ENCODE measurements at regions not wholly inside any gene's neighbourhood (a gene's known extent, or its start where the extent isn't known, plus 50 kb on each side); places are given as distances from the start of the nearest gene placed in this dataset.

- ChIA-PET POLR2A (no interaction called here), CTCF (no interaction called here)
Observed at GRCh38 chr1:38724160-38725131, 135.1 kb downstream of the RRAGC start.

GRCh38 chr1:38721816-38722215 is 137.8 kb downstream of the RRAGC start:
- ChIA-PET POLR2A (no interaction called here), CTCF (no interaction called here)

GRCh38 chr1:38719880-38720279 is 139.7 kb downstream of the RRAGC start:
- CTCF ChIA-PET = interaction anchor here (0.6 kb wide), 1 partner anchor 38 kb away, joined by 4 read pairs; no protein-coding TSS in a partner anchor

DNA sequence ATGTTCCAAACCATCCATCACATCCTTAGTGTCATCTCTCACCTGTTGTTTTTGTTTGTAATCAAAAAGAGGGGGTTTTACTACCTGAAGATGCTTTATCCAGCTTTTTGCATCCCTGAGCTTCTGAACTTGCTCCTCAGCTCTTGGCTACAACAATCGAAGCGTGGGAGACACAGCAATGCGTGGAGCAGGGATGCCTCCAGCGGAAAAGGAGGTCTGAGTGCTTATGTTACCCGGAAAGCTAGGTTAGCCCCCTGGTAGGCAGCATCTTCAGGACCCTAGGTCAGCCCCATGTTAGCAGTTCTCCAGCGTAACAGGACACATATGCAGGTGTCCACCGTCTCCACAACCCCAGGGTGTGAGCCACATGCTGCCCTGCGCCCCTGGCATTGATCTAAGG is 141.5 kb downstream of the RRAGC start:
- POLR2A ChIA-PET = no interaction called here
- CTCF ChIA-PET = no interaction called here

More at GRCh38 chr1:38719880-38720279, 139.7 kb downstream of the RRAGC start:
- POLR2A ChIA-PET = no interaction called here

DNA sequence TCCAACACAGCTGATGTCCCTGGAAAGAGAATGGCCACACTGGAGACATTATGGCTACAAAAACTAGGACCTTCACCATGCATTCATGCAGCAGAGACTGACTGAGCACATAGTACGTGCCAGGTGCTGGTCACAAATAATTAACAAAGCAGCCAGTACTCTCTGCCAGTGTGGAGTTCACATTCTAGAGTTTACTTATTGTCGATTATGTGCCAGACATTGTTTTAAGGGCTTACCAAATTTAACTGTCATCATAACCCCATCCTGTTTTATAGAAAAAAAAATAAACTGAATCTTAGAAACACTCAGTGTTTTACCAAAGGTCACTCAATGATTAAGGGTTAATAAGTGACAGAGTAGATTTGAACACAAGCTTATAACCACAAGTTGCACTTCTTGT is 143.3 kb downstream of the RRAGC start:
- POLR2A ChIA-PET = no interaction called here
- CTCF ChIA-PET = no interaction called here

DNA sequence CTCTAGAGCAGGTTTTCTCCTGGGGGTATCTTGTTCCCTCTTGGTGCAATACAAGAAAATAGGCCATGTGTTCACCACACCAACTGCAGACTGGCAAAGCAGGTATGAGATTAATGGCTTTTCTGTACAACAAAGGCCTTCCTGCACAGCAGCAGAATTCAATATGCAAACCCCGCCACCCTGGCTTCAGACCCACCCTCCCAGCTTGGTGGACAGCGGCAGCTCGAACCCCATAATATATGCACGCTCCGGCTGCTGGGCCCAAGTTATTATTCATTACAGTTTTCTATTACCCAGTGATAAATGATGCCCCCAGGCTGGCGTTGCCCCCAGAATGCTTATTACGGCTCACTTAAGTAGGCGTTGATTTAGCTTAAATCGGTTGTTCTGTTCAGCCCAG is 144.2 kb downstream of the RRAGC start:
- CTCF ChIA-PET = no interaction called here
- POLR2A ChIA-PET = no interaction called here

DNA sequence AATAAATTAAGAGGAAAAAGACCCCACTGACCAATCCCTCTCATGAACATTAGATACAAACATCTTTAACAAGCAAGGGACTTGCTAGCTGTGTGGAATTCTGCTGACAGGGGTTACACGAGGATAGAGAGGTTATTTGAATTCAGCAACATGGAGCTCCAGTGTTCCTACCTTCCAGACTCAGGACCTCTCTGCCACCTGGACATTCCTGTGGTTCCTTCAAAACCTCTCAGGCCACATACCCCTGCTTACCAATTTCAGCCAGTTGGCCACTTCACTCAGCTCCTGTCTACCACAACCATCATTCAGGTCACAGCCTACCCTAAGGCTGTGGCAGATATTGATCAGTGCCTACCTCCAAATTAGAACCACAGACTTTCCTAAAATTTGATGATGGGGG is 147.5 kb downstream of the RRAGC start:
- ChIA-PET CTCF (no interaction called here), POLR2A (no interaction called here)

DNA sequence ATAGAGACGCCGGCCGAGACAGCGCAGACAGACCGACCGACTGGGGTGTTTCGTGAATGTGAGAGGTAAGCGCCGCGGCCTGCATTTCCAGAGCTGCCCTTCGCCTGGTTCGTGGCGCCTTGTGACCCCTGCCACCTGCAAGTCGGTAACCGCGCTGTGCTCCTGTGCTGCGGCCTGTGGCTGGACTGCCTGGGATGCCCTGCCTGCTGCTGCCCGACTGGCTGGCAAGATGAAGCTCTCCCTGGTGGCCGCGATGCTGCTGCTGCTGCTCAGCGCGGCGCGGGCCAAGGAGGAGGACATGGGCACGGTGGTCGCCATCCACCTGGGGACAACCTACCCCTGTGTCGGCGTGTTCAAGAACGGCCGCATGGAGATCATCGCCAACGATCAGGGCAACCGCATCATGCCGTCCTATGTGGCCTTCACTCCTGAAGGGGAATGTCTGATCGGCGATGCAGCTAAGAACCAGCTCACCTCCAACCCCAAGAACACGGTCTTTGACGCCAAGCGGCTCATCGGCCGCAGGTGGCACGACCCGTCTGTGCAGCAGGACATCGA is 150.8 kb downstream of the RRAGC start:
- ChIA-PET POLR2A (no interaction called here), CTCF (no interaction called here)

- POLR2A ChIA-PET = no interaction called here
- CTCF ChIA-PET = no interaction called here
Observed at GRCh38 chr1:38701088-38701487, 158.5 kb downstream of the RRAGC start.

- ChIA-PET CTCF (no interaction called here), POLR2A (no interaction called here)
Observed at GRCh38 chr1:38700077-38700470, 159.5 kb downstream of the RRAGC start.

DNA sequence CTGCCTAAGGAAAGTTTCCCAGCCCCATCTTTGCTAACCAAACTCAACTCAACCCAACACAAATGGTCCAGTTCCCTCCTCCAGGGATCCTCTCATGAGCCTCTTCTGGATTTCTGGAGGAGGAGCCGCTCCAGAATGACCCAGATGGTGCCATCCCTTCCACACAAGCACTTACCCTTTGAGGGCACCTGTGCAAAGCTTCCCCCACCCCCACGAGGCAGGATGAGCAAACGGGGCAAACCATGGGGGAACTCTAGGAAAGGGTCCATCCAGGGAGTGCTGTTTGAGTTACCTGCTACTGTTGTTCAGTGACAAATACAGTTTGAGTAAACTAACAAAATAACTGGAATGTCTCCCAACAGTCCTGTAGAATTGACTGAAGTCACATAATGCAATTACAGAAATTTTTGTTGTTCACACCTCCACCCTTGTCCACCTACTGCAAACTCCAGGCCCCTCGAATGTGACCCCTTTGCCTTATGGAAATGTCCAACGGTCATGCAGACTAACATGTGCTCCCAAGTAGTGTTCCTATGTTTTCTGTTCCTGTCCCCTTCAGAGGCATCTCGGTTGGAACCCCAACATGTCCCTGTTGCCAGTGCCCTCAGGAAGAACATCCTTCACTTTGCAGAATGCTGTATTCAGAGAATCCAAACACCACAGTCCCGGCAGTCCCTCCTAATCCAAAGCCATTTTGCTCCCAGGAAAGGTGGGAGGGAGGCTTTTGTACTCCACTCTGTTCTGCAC is 160.1 kb downstream of the RRAGC start:
- ChIA-PET CTCF (no interaction called here), POLR2A (no interaction called here)

DNA sequence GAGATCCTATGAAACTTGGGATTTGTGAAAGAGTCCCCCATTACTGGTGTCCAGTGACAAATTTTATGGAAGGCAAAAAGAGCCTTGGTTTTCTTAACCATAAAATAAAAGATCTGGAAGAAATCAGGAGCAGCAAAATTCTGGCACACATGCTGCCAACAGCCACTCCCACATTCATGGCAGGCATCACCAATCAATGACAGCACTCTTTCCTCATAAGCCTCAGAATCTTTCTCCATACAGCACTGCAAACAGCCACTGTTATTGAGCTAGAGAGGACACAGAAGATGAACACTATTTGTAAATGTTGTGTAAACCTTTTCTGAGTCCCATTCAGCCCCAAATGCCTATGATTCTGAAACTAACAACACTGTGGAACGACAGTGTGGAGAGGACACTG is 162.2 kb downstream of the RRAGC start:
- CTCF ChIA-PET = no interaction called here

DNA sequence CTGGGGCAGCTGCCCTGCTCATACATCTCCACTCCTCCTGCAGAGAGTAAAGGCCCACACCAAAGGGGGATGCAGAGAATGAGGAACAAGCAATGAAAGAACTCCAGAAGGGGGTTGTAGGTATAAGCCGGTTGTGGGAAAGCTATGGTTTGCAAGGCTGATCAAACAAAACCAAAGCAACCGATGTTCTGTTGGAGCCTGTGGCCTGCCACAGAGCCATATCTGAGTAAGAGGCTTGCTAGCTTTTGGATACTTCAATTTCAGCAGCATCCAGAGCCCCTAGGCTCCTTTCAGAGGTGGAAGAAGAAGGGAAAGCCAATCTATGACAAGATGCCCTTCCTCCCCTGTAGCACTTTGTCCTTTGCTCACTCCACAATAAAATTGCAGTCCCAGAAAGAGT is 163.2 kb downstream of the RRAGC start:
- ChIA-PET POLR2A (no interaction called here), CTCF (no interaction called here)

More for the DNA sequence above, 162.2 kb downstream of the RRAGC start:
- POLR2A ChIA-PET = no interaction called here

DNA sequence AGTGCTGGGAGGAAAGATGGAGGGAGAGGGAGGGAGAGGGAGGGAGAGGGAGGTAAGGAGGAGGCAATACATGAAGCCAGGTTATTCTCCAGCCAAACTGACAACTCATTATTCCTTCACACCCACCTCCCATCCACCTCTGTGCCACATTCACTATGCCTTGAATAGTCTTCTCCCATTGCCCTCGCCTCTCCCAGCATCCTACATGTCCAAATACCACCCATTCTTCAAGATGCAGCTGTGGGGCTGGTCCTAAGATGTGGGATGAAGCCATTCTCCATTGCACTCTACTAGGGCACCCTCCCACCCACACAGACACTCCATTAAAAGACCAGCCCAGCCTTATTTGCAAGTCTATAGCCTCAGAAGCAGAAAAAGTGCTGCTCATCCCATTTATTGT is 165.8 kb downstream of the RRAGC start:
- POLR2A ChIA-PET = no interaction called here
- CTCF ChIA-PET = no interaction called here

DNA sequence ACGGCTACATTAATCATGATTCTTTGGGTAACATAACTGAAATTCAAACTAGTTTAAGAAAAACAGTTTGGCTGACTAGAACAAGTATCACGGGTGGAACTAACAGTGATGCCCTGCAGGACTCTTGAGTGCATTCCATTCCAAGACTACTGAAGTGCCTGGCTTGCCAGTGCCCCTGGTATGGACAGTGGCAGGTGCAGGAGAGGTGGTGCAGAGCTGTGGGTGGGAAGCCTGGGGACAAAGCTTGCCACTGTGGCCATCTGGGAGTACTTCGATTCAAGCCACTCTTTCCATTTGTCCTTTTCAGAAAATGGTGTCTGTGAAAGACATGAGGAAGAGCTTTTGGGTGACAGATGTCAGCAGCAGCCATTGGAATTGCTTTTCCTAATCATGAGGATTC is 166.5 kb downstream of the RRAGC start:
- CTCF ChIA-PET = no interaction called here
- POLR2A ChIA-PET = no interaction called here

GRCh38 chr1:38690790-38691449 is 168.7 kb downstream of the RRAGC start:
- POLR2A ChIA-PET = no interaction called here
- CTCF ChIA-PET = no interaction called here

DNA sequence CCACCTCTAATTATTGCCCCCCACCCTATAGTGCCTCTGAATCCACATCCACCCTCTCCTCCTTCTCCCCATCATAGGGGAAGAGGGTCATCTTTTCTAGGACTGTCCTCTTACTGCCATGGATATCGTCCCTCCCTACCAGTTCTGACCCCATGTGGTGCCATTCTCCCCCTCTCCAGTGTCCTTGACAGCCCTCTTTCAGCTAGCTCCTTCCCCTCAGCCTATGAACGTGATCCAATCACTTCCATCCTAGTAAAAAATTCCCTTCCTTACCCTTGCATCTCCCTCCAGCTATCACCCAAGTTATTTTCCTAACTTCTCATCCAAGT is 172.7 kb downstream of the RRAGC start:
- POLR2A ChIA-PET = no interaction called here
- CTCF ChIA-PET = no interaction called here

- ChIA-PET POLR2A (no interaction called here), CTCF (no interaction called here)
Observed at GRCh38 chr1:38686167-38686926, 173.2 kb downstream of the RRAGC start.

- POLR2A ChIA-PET = no interaction called here
Observed at GRCh38 chr1:38685388-38685787, 174.2 kb downstream of the RRAGC start.

More at GRCh38 chr1:38685388-38685787, 174.2 kb downstream of the RRAGC start:
- CTCF ChIA-PET = no interaction called here
